Dedifferentiated amniotic fluid mesenchymal stem cell (primary cell): ENCODE measurements at regions not wholly inside any gene's neighbourhood (a gene's known extent, or its start where the extent isn't known, plus 50 kb on each side); places are given as distances from the start of the nearest gene placed in this dataset.

Experiments
- DNase-seq: peaks from one replicate; pipeline ENCODE4 v3.0.0-alpha.2; 2016; ENCODE audit errors: extremely low spot score

GRCh38 chr9:129383561-129384490 lies 205.8 kb upstream of the IER5L start:
- DNase-seq, result peak; percentile 44

GRCh38 chr9:129383019-129383560 lies 205.0 kb upstream of the IER5L start:
- no peak for DNase-seq

GRCh38 chr9:129382281-129383018 lies 204.4 kb upstream of the IER5L start:
- no peak for DNase-seq

- DNase-seq, result no peak
Measured at GRCh38 chr9:129381481-129381957, 203.5 kb upstream of the IER5L start.

GRCh38 chr9:129380961-129381401 lies 202.9 kb upstream of the IER5L start:
- DNase-seq, result no peak

GRCh38 chr9:129379886-129380285 lies 201.8 kb upstream of the IER5L start:
- DNase-seq, result no peak

- no peak for DNase-seq
Measured at GRCh38 chr9:129379181-129379836, 201.2 kb upstream of the IER5L start.

GRCh38 chr9:129377931-129378661 lies 200.0 kb upstream of the IER5L start:
- DNase-seq, result no peak

GRCh38 chr9:129377181-129377580 lies 199.1 kb upstream of the IER5L start:
- no peak for DNase-seq

GRCh38 chr9:129375845-129376244 lies 197.8 kb upstream of the IER5L start:
- DNase-seq, result no peak

- no peak for DNase-seq
Measured at GRCh38 chr9:129374651-129375050, 196.6 kb upstream of the IER5L start.

GRCh38 chr9:129374231-129374630 lies 196.2 kb upstream of the IER5L start:
- DNase-seq, result no peak

- DNase-seq, result no peak
Measured at GRCh38 chr9:129373361-129373760, 195.3 kb upstream of the IER5L start.

- no peak for DNase-seq
Measured at GRCh38 chr9:129370770-129371169, 192.7 kb upstream of the IER5L start.

- DNase-seq, result no peak
Measured at GRCh38 chr9:129368444-129368978, 190.4 kb upstream of the IER5L start.

GRCh38 chr9:129367287-129367686 lies 189.2 kb upstream of the IER5L start:
- DNase-seq, result no peak

GRCh38 chr9:129365196-129365595 lies 187.1 kb upstream of the IER5L start:
- DNase-seq, result no peak

- no peak for DNase-seq
Measured at GRCh38 chr9:129363216-129363873, 185.3 kb upstream of the IER5L start.

GRCh38 chr9:129362287-129363000 lies 184.4 kb upstream of the IER5L start:
- DNase-seq, result no peak

GRCh38 chr9:129361196-129361595 lies 183.1 kb upstream of the IER5L start:
- no peak for DNase-seq
